Adrenal gland (tissue), 5 donors: ENCODE measurements at regions not wholly inside any gene's neighbourhood (a gene's known extent, or its start where the extent isn't known, plus 50 kb on each side); places are given as distances from the start of the nearest gene placed in this dataset.

Experiments used
- CTCF ChIP-seq, 6 experiments: fragments of 450-650 bp in 4 of 6; fragments of 200-600 bp in 2 of 6; sonication (generic) in 1 of 6; IDR thresholded peaks; 1 replicate in 5 of 6; 2 replicates in 1 of 6; pipeline versions ENCODE4 v1.5.1 to v1.8.0; 2016 to 2021; ENCODE audit warnings: antibody characterized with exemption in 6 of 6, mild to moderate bottlenecking in 2 of 6, moderate library complexity in 1 of 6
- POLR2A ChIP-seq, 2 donors: fragments of 450-650 bp; IDR thresholded peaks; one replicate each; pipeline ENCODE4 v1.6.1; 2017; ENCODE audit warnings: antibody characterized with exemption in 2 of 2, mild to moderate bottlenecking in 2 of 2, moderate library complexity in 1 of 2
- donor health status: DM: no; HTN: no; CAD: no.

- TF ChIP-seq CTCF (IDR thresholded peaks at IDR 0.05) = no peak
- no peak for TF ChIP-seq POLR2A (IDR thresholded peaks at IDR 0.05)
Observed at GRCh38 chr7:130986261-130986690, 252.3 kb upstream of the KLF14 start.
